Iris pigment epithelial cell (primary cell): ENCODE measurements at regions not wholly inside any gene's neighbourhood (a gene's known extent, or its start where the extent isn't known, plus 50 kb on each side); places are given as distances from the start of the nearest gene placed in this dataset.
"Not testable (repeated sequence)": the region's sequence is repeated elsewhere in the genome, so short reads cannot be mapped to it uniquely, and the experiment has no call there.

ENCODE experiments used
- DNase-seq: peaks from one replicate; pipeline ENCODE4 v3.0.0-alpha.2; 2011; ENCODE audit warnings: low read depth

GRCh38 chr13:98075048-98075447 lies 67.8 kb upstream of the FARP1 start:
- DNase-seq, result no peak

GRCh38 chr13:98076309-98076708 lies 66.6 kb upstream of the FARP1 start:
- not testable (repeated sequence) for DNase-seq

GRCh38 chr13:98080280-98080679 lies 62.6 kb upstream of the FARP1 start:
- no peak for DNase-seq

DNA sequence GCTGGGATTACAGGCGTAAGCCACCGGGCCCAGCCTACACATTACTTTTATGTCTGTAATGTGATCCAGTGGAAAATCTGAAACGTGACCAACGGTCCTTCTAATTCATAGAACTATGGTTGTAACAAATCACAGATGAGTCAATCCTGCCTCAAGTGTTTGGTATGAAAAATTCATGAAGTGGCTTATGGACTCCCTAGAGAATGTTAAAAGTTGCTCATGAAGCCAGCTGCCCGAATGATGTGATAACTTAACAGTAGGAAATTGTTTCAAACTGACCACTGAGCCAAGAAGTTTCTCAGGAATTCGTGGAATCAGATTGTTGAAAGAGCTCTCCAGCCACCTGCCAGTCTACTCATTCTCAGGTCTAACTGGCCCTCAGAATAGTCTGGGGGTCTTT lies 59.4 kb upstream of the FARP1 start:
- DNase-seq, result peak; percentile 92

- peak; percentile 21 for DNase-seq
Measured at GRCh38 chr13:98083936-98084335, 59.0 kb upstream of the FARP1 start.

DNA sequence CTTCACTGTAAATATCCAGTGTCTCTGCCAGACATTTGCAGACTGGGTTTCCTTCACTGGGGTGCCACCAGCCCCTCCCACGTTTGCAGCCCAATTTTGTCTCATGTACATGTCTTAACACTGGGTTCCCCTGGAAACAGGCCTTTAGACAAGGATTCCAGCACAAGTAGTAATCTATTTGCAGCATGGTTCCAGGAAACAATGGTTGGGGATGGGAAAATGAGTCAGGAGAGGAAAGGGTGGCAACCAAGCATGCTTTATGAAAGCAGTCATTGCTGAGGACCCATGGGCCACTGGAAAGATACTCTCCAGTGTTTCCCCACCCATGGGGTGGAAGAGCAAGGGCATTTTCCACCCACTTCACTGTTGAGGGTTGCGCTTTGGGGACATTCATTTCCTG lies 53.6 kb upstream of the FARP1 start:
- DNase-seq, result peak; percentile 64

GRCh38 chr13:98092888-98093287 lies 50.0 kb upstream of the FARP1 start:
- DNase-seq, result no peak
